Spleen (tissue), 11 donors: ENCODE measurements at regions not wholly inside any gene's neighbourhood (a gene's known extent, or its start where the extent isn't known, plus 50 kb on each side); places are given as distances from the start of the nearest gene placed in this dataset.

Experiments
- DNase-seq: peaks from one replicate; pipeline ENCODE4 v3.0.0-alpha.2; 2020
- H3K27ac ChIP-seq, 8 donors: fragments of 200-600 bp; sonication (generic) in 7 of 8; 1 replicate in 4 of 8; 2 replicates in 4 of 8; pipeline versions ENCODE4 v1.5.0 to v1.8.0; 2016 to 2021; ENCODE audit warnings: inconsistent platforms in 4 of 8, mild to moderate bottlenecking in 4 of 8, moderate library complexity in 1 of 8
- H3K27me3 ChIP-seq, 7 donors: fragments of 200-600 bp; sonication (generic) in 6 of 7; replicated peaks in 1 of 7; 1 replicate in 4 of 7; 2 replicates in 3 of 7; pipeline versions ENCODE4 v1.5.0 to v1.8.0; 2016 to 2021; ENCODE audit warnings: inconsistent platforms in 3 of 7, mild to moderate bottlenecking in 1 of 7
- H3K36me3 ChIP-seq, 6 donors: fragments of 200-600 bp; sonication (generic) in 5 of 6; 1 replicate in 4 of 6; 2 replicates in 2 of 6; pipeline versions ENCODE4 v1.5.0 to v1.8.0; 2016 to 2021; ENCODE audit warnings: inconsistent platforms in 2 of 6
- H3K4me1 ChIP-seq, 6 donors: fragments of 200-600 bp; sonication (generic) in 5 of 6; 1 replicate in 3 of 6; 2 replicates in 3 of 6; pipeline versions ENCODE4 v1.5.0 to v1.8.0; 2016 to 2021; ENCODE audit warnings: inconsistent platforms in 3 of 6
- H3K4me3 ChIP-seq, 8 donors: fragments of 200-600 bp; sonication (generic) in 7 of 8; 1 replicate in 4 of 8; 2 replicates in 4 of 8; pipeline versions ENCODE4 v1.5.0 to v1.8.0; 2016 to 2021; ENCODE audit warnings: inconsistent platforms in 4 of 8, mild to moderate bottlenecking in 4 of 8, moderate library complexity in 2 of 8
- H3K9me3 ChIP-seq, 8 donors: fragments of 200-600 bp; sonication (generic) in 7 of 8; 1 replicate in 4 of 8; 2 replicates in 4 of 8; pipeline versions ENCODE4 v1.5.0 to v1.8.0; 2016 to 2021; ENCODE audit warnings: inconsistent platforms in 4 of 8
- CTCF ChIP-seq, 11 experiments: fragments of 200-600 bp in 7 of 11; fragments of 450-650 bp in 4 of 11; sonication (generic) in 4 of 11; IDR thresholded peaks in 8 of 11; conservative IDR thresholded peaks in 3 of 11; 1 replicate in 7 of 11; 2 replicates in 4 of 11; pipeline versions ENCODE4 v1.4.0 to v1.8.0; 2016 to 2021; ENCODE audit warnings: antibody characterized with exemption in 11 of 11, inconsistent platforms in 4 of 11, mild to moderate bottlenecking in 1 of 11
- POLR2A ChIP-seq, 3 donors: fragments of 450-650 bp; IDR thresholded peaks; one replicate each; pipeline ENCODE4 v1.5.1; 2017; ENCODE audit warnings: antibody characterized with exemption in 3 of 3, mild to moderate bottlenecking in 1 of 3
- POLR2AphosphoS5 ChIP-seq, 3 donors: sonication (generic); formaldehyde crosslinking; IDR thresholded peaks; one replicate each; pipeline ENCODE4 v1.5.1; 2017; ENCODE audit warnings: antibody characterized with exemption in 3 of 3
- WGBS, 5 donors: extraction: QIAGEN DNeasy Blood & Tissue Kit in 3 of 5; methylation state at CpG; one replicate each; pipeline versions ENCODE4 v1.1.5 to v1.1.7; 2013 to 2018; 5-methylcytosine and 5-hydroxymethylcytosine counted together
- intact Hi-C: fragments of 100-400 bp; cut with DNase I; formaldehyde crosslinking; loops from one replicate; pipeline ENCODE4 v1.15.0; 2023; ENCODE audit warnings: low total_unique reads
- donor health status: healthy with polysubstance abuse.
- donor health status: DM: no; HTN: no; CAD: no; lungs with moderate emphysema.
- donor health status: DM: no; HTN: no; CAD: no.
- donor health status: Bipolar disorder and iron deficiency.
- donor health status: healthy.
- donor health status: DM: no; HTN: no; CAD: no.
- donor health status: DM: yes; HTN: yes; CAD: no.

GRCh38 chr7:9846902-9847301 lies 1126.8 kb upstream of the PHF14 start:
- no peak overlapping the region for H3K27ac ChIP-seq
- DNase-seq = no peak
- intact Hi-C loops = no loop called here

DNA sequence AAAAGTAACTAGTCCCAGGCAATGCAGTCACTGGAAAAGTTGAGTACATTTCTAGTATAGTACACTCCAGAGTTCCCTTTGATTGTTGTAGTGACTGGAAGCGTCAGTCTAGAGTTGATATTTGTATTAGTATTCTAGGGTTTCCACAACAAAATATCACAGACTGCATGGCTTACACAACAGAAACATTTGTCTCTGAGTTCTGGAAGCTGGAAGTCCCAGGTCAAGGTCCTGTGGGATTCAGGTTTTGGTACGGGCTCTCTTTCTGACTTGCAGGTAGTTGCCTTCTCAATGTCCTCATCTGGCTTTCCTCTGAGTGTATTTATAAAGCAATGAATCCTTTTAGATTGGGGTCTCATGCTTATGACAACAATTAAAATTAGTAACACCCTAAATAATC lies 1119.1 kb upstream of the PHF14 start:
- WGBS, 5 donors = 76 to 84% (median 81%) methylated on average over 2 of the region's 2 CpGs
- Histone ChIP-seq H3K9me3 (peaks cover 0 to 6% (median 0%) of the 10 kb centered on the region in 8 donors), H3K4me3 (no peak overlapping the region), H3K27me3 (no peaks in the 10 kb centered on the region), H3K4me1 (no peaks in the 10 kb centered on the region), H3K27ac (no peak overlapping the region), H3K36me3 (no peaks in the 10 kb centered on the region)
- intact Hi-C loops = no loop called here
- no peak for DNase-seq
- TF ChIP-seq POLR2AphosphoS5 (IDR thresholded peaks at IDR 0.05) = no peak
- no peak for TF ChIP-seq CTCF (IDR thresholded peaks at IDR 0.05 in 8 of 11, conservative IDR thresholded peaks at IDR 0.05 in 3 of 11)
- no peak for TF ChIP-seq POLR2A (IDR thresholded peaks at IDR 0.05)

More at GRCh38 chr7:9846902-9847301, 1126.8 kb upstream of the PHF14 start:
- TF ChIP-seq POLR2A (IDR thresholded peaks at IDR 0.05) = no peak
- no peak for TF ChIP-seq CTCF (IDR thresholded peaks at IDR 0.05 in 8 of 11, conservative IDR thresholded peaks at IDR 0.05 in 3 of 11)
- TF ChIP-seq POLR2AphosphoS5 (IDR thresholded peaks at IDR 0.05) = no peak
- WGBS, 5 donors = 75 to 97% (median 77%) methylated on average over 3 of the region's 3 CpGs
- Histone ChIP-seq H3K9me3 (peaks cover 0 to 5% (median 0%) of the 10 kb centered on the region in 8 donors), H3K36me3 (no peaks in the 10 kb centered on the region), H3K4me3 (no peak overlapping the region), H3K4me1 (no peaks in the 10 kb centered on the region), H3K27me3 (no peaks in the 10 kb centered on the region)

DNA sequence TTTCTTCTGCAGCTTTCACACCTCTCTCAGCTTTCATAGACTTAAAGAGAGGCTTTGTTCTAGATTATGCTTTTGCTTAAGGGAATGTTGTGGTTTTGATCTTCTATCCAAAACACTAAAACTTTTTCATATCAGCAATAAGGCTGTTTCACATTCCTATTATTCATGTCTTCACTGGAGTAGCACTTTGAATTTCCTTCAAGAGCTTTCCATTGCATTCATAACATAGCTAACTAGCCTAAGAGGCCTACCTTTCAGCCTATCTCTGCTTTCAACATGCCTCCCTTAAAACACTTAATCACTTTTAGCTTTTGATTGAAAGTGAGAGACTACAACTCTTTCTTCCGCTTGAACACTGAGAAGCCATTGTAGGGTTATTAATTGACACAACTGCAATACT lies 1117.0 kb upstream of the PHF14 start:
- no peaks in the 10 kb centered on the region for H3K27me3 ChIP-seq
- no peak overlapping the region for H3K27ac ChIP-seq
- no peaks in the 10 kb centered on the region for H3K4me1 ChIP-seq
- peaks cover 0 to 6% (median 0%) of the 10 kb centered on the region in 8 donors for H3K9me3 ChIP-seq
- WGBS, 5 donors = 87 to 100% (median 92%) methylated on average over 1 of the region's 1 CpG
- TF ChIP-seq CTCF (IDR thresholded peaks at IDR 0.05 in 8 of 11, conservative IDR thresholded peaks at IDR 0.05 in 3 of 11) (no peak), POLR2A (IDR thresholded peaks at IDR 0.05) (no peak), POLR2AphosphoS5 (IDR thresholded peaks at IDR 0.05) (no peak)
- no peaks in the 10 kb centered on the region for H3K36me3 ChIP-seq
- DNase-seq = no peak
- intact Hi-C loops = no loop called here
- H3K4me3 ChIP-seq = no peak overlapping the region

DNA sequence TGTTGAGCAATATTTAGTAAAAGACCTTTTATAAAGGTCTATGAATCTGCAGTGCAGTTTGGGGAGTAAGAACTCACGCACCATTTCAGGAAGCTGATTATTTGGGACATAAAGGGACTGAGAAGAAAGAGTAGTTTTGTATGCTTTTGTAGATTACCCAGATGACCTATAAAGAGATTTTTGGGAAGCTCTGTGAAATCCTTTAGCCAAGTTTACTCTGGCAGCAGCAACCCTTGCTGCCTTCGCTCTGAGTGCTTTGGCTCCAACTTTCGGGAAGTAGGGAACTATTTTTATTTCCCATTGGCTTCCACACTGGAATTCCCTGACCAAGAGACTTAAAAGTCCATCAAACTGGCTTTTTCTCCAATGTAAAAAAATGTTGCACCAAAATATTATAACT lies 1110.1 kb upstream of the PHF14 start:
- Histone ChIP-seq H3K27me3 (no peaks in the 10 kb centered on the region), H3K4me3 (no peak overlapping the region), H3K9me3 (peaks cover 0 to 10% (median 0%) of the 10 kb centered on the region in 8 donors), H3K36me3 (no peaks in the 10 kb centered on the region), H3K27ac (no peak overlapping the region), H3K4me1 (no peaks in the 10 kb centered on the region)
- no peak for DNase-seq
- 65 to 89% (median 79%) methylated on average over 3 of the region's 3 CpGs for WGBS, 5 donors
- TF ChIP-seq POLR2A (IDR thresholded peaks at IDR 0.05) (no peak), POLR2AphosphoS5 (IDR thresholded peaks at IDR 0.05) (no peak), CTCF (IDR thresholded peaks at IDR 0.05 in 8 of 11, conservative IDR thresholded peaks at IDR 0.05 in 3 of 11) (no peak)
- intact Hi-C loops = no loop called here
